HG03442 (cell line): ENCODE measurements at regions not wholly inside any gene's neighbourhood (a gene's known extent, or its start where the extent isn't known, plus 50 kb on each side); places are given as distances from the start of the nearest gene placed in this dataset.
A peak's percentile ranks its signal among the peaks of the same experiment; 100 is the strongest.

ENCODE experiments used
- ATAC-seq: cut with Tn5 transposase; IDR thresholded peaks from one replicate; pipeline ENCODE4 v1.9.1; 2021; ENCODE audit warnings: mild to moderate bottlenecking, moderate library complexity; ENCODE audit not compliant: unreplicated experiment

GRCh38 chr15:66848116-66848515 lies 146.1 kb downstream of the SMAD6 start:
- ATAC-seq, result no peak

GRCh38 chr15:66848686-66849392 lies 146.8 kb downstream of the SMAD6 start:
- no peak for ATAC-seq

DNA sequence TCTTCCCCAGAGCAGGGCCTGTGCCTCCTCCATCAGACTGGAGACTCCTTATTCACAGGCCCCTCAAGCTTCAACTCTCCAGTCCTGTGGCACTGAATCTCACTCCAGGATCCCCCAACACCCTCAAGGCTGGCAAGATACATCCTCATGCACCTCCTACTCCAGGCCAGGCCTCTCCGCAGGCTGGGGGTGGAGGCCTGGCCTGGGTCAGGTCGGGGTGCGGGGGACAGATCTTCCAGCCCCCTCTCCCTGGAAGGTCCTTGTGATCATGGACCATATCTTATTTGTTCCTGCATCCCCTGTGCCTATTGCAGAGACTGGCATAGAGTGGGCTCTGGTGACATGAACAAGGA lies 147.3 kb downstream of the SMAD6 start:
- ATAC-seq, result no peak

DNA sequence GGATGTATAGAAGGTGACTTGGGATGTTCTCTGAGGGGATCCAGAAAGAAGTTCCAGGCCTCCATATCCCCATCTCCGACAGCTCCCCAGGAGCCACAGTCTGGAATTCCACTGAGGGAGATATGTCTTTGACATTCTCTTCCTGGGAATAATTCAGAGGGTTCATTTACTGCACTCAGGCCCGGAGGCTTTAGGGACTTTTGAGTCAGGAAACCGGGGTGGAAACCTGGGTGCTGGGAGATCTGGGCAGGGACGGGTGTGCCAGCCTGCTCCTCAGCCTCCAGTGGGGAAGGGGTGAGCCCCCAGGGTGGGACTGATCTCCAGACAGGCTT lies 147.7 kb downstream of the SMAD6 start:
- no peak for ATAC-seq

- ATAC-seq, result no peak
These were observed 148.3 kb downstream of the SMAD6 start for GRCh38 chr15:66850078-66850991.

DNA sequence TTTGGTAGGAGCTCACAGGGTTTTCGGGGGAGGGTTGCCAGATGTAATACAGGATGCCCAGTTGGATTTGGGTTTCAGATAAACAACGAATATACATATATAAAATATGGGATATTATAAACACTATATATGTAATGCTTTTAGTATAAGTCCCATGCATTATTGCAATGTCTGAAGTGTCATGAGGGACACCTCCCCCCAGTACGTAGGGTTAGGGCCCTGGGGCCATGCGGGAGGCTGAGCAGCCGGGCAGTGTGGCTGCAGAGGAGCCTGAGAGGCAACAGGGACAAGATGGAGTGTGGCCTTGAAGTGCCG lies 148.9 kb downstream of the SMAD6 start:
- ATAC-seq, result no peak

- ATAC-seq, result peak; percentile 49
These were observed 149.5 kb downstream of the SMAD6 start for GRCh38 chr15:66851311-66852063.

- ATAC-seq, result no peak
These were observed 150.2 kb downstream of the SMAD6 start for GRCh38 chr15:66852064-66852905.

DNA sequence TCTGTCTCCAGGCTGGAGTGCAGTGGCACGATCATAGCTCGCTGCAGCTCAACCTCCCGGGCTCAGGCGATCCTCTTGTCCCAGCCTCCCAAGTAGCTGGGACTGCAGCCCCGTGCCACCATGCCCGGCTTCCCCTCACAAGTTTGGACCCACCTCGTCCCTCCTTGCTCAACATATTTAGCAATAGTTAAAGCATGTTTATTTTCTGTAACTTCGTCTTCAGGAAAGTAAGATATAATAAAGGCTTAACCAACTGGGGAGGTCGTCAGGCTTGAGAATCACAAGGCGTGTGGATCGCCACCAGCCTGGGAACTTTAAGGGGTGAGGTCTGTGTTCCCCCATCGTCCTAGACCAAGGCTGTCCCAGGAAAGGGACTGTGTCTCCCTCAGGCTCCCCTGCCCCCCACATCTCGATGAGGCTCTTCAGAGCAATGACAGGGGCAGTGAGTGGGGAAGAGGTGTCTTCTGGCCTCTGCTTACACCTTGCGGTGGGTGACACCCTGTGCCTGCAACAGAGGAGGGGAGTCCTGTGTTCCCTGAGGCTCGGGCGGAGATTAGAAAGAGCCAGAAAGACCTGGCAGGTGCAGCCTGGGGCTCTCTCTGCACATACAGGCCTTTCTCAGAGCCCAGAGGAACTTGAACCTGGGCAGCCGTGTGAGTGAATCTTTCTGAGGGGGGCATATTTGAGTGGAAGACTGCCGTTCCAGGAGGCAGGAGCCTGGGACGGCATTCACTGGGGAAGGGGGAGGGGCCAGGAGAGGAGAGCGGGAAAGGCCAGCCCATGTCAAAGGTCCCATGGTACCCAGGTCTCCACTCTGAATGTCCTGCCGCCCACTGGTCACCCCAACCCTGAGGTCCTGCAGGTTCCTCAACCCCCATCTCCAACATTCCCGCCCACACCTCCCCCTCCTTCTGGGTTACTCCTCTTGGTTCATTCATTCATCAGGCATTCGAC lies 152.3 kb downstream of the SMAD6 start:
- no peak for ATAC-seq

DNA sequence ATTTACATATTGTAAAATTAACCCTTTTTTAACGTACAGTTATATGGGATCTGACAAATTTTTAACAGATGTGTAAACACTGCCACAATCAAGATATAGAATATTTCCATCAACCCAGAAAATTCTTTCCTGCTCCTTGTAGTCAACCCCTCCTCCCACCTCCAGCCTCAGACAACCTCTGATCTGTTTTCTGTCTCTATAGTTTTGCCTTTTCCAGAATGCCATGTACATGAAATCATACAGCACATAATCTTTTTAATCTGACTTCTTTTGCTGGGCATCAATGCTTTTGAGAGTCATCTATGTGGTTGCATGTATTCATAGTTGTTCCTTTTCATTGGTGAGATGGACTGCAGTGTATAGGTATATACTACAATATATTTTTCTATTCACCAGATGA lies 153.0 kb downstream of the SMAD6 start:
- ATAC-seq, result no peak

DNA sequence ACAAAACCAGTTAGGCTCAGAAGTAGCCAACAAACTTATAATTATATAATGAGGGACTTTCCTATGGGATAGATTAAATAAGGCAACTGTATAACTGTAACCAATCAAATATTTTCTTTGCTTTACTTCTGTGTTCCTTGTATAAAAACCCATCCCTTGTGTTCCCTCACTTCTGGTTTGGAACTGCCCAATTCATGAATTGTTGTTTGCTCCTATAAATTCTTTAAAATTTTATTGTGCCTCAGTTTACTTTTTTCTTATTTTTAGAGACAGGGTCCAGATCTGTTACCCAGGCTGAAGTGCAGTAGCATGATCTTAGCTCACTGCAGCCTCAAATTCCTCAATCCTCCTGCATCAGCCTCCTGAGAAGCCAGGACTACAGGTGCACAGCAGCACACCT lies 155.7 kb downstream of the SMAD6 start:
- no peak for ATAC-seq

GRCh38 chr15:66858423-66859207 lies 156.6 kb downstream of the SMAD6 start:
- ATAC-seq, result no peak

DNA sequence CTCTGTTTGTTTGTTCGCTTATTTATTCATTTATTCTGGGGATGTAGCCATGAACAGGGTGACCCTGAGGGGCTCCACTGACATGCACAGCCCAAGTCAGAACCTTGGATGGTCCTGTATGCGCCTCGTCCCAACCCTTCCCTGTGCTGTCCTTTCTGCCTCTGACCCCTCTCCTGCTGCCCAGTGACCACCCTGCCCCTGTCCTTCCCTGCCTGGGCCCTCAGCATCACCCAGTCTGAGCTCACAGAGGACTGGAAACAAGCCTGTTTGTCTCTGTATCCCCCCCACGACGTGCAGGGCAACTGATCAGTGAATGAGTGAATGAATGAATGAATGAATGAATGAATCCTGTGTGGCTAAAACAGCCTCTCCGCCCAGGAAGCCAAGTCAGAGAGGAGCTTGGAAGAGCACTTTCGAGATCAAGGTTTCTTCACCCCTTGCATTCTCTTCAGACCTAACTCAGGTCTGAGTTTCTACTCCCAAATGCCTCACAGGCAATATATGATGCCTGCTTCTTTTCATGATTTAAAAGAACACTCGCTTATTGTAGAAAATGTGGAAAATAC lies 157.7 kb downstream of the SMAD6 start:
- ATAC-seq, result no peak

GRCh38 chr15:66860844-66861243 lies 158.8 kb downstream of the SMAD6 start:
- ATAC-seq, result no peak

DNA sequence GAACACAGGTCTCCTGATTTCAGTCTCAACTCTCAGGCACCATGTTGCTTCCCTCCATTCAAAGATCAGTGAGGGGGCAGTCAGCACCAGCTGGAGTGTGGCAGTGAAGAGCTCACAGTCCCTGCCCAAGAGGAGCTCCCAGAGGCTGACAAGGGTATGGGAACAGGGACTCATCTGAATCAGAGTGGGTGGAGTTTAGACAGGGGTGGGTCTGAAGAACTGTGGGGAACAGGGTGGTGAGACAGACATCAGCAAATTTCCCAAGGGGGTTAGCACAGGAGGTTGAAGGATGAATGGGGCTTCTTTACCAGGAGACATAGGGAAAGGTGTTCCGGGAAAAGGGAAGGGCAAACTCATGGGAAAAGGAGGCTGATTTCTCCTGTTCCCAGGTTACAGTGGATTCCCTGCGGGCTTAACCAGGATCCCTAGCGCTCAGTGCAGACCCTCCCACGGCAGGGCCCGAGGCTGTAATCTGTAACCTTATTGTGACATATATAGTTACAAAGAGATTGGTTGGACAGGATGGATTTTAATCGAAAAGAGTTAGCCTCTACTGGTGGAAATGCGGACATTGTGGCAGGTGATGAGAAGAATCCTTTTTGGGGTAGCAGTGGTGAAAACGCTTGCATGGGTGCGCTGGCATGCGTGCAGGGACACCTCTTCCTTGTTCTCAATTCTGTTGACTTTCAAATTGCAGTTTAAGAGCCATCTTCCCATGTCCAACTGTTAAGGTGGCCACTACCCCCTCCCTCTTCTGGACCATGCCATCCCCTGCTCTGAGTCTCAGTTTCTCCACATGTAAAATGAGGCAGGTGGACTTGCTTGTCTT lies 160.3 kb downstream of the SMAD6 start:
- no peak for ATAC-seq

DNA sequence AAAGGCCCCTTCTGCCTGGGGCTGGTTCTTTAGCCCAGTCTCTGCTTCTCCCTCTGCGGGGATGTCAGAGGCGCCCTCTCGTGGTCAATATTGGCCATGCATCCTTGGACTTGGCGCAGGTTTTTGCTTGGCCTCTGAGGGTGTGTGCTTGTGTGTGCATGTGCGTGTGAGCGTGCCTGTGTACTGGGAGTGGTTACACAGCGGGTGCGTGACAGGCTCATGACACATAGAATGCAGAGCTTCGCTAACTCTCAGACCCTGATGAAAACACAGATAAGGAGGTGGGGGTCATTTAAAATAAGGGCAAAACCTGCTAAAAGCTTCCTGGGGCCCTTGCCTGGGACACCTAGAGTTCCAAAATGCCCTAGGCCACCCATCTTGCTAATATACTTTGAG lies 160.9 kb downstream of the SMAD6 start:
- ATAC-seq, result no peak

DNA sequence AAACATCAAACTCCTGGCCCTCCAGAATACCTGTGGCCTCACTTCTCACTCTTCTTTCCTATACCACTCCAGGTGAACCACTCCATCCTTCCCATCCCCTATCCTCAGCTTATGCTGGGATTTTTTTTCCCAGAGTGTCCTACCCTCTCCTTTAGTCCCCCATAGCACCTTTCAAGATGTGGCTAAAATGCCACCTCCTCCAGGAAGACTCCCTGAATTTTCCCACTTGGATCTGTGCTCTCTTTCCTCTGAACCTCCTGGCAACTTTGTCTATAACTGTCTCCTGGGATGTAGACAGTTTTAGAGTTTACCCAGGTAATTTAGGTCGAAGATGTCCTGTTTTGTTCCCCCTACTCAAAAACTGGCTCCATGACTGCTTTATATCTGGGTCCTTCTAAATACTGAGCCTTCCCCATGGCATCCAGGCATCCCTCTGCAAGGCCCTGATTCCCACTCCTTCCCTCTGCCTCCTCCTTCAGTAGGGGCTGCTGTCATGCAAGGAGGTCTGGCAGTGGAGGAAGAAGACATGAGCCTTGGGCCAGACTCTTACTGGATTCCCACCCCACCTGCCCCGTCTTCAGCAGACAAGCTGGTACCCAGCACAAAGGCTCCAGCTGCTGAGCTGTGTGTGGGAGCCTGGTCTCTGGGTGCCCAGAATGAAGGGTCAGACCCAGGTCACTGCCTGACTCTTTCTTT lies 161.5 kb downstream of the SMAD6 start:
- ATAC-seq, result no peak
